Stimulated activated memory B cell treated with anti-CD40 and anti-IgM and Interleukin-4, amounts not matched to agents 10 μg/mL and 1 μg/mL and 100 μg/mL, for 72 hours (primary cell): ENCODE measurements at regions not wholly inside any gene's neighbourhood (a gene's known extent, or its start where the extent isn't known, plus 50 kb on each side); places are given as distances from the start of the nearest gene placed in this dataset.

Experiments
- ATAC-seq: fragments of 150-1000 bp; cut with Tn5 transposase; 2 replicates; pipeline ENCODE4 v1.10.0; 2021
- H3K27ac Mint-ChIP-seq: one replicate; pipeline ENCODE4 v1.8.0; 2022; ENCODE audit warnings: mild to moderate bottlenecking, mixed read lengths
- H3K27me3 Mint-ChIP-seq: one replicate; pipeline ENCODE4 v1.8.0; 2022; ENCODE audit warnings: mixed read lengths
- H3K36me3 Mint-ChIP-seq: one replicate; pipeline ENCODE4 v1.8.0; 2022; ENCODE audit warnings: mixed read lengths
- H3K4me1 Mint-ChIP-seq: one replicate; pipeline ENCODE4 v1.8.0; 2022; ENCODE audit warnings: mixed read lengths
- H3K4me3 Mint-ChIP-seq: one replicate; pipeline ENCODE4 v1.8.0; 2022; ENCODE audit warnings: mild to moderate bottlenecking, moderate library complexity, mixed read lengths
- H3K9me3 Mint-ChIP-seq: one replicate; pipeline ENCODE4 v1.8.0; 2022; ENCODE audit warnings: mixed read lengths

DNA sequence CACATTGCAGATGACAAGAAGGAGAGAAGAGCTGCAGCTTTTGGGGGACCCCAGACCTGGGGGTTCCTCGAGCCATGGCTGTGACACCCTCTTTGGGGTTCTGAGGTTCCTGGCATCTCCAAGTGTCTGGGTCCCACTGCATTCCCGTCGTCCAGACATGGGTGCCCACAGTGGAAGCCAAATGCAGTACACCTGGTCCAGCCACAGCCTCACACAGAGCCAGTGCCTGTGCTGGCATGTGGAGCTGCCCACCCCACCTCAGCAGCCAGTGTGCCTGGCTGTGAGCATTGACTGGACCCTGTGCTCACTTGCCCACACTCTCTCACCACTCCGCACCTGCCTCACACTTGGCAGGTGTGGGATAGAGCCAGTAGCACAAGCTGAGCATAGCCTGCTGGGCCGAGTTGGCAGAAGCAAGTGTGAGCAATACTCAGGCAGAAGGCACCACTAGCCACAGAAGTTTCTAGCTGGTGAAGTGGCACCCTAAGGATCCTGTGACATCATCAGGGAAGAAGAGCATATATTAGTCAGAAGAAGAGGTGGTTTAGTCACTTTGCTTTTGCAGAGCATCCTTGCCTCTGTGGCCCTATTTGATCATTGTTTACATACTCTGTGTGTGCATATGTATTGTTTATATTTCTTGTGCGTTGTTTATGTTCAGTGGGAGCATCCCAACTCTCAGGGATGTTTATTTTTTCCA, 65.0 kb upstream of the MAGEB2 start:
- H3K27ac Mint-ChIP-seq, result no peak overlapping the region
- H3K9me3 Mint-ChIP-seq, result no peaks in the 10 kb centered on the region
- H3K36me3 Mint-ChIP-seq, result no peaks in the 10 kb centered on the region
- no peaks in the 10 kb centered on the region for H3K4me1 Mint-ChIP-seq
- ATAC-seq, result no peak
- no peaks in the 10 kb centered on the region for H3K27me3 Mint-ChIP-seq
- H3K4me3 Mint-ChIP-seq, result no peak overlapping the region

DNA sequence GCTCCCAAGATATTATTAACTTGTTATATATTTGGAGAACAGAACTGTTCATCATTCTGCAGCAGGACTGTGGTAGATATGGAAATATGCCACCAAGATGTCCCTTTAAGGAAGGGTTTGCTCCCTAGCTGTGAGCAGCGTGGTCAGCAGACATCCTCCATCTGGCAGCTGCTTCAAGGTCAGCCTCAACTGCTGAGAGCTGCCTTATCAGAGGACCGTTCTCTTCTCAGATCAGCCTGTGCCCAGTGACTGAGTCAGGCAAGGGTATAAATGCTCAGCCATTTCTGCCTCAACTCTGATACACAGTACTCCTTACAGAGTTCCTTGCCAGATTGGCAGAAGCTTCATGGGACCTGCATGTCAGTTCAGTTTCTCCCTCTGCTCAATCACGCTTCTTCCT, 63.4 kb upstream of the MAGEB2 start:
- Mint-ChIP-seq H3K36me3 (no peaks in the 10 kb centered on the region), H3K9me3 (no peaks in the 10 kb centered on the region), H3K4me3 (no peak overlapping the region), H3K27me3 (no peaks in the 10 kb centered on the region), H3K27ac (no peak overlapping the region), H3K4me1 (no peaks in the 10 kb centered on the region)
- no peak for ATAC-seq

DNA sequence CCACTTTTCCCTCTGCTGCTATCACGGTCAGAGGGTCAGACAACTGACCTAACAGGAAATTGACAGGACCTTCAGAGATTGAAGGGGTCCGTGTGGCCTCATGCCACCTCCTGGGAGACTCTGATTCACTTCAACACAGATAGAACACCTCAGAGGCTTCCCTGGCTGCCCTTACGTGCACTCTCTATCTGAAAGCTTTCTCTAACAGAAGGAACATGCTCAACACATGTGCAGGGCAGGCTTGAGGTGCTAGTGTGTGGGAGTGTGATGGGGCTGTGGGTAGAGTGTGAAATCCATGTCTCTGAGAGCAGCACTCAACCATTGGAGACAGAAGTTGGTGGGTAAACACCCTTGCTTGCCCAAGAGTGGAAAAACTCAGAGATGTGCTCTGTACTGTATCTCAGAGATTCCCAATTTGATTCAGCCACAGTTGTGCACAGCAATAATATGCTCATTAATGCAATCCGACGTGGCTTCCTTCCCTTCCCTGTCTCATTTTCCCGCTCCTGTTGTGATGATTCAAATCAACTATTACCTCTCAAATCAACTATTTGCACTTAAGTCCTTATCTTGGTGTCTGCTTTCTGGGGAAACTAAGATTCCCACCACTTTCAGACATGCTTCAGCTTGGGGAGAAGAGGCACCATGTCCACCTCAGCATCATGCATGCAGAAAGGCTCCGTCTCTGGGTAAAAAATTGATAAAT, 62.0 kb upstream of the MAGEB2 start:
- no peaks in the 10 kb centered on the region for H3K36me3 Mint-ChIP-seq
- no peaks in the 10 kb centered on the region for H3K4me1 Mint-ChIP-seq
- no peak overlapping the region for H3K27ac Mint-ChIP-seq
- H3K27me3 Mint-ChIP-seq, result no peaks in the 10 kb centered on the region
- no peaks in the 10 kb centered on the region for H3K9me3 Mint-ChIP-seq
- peak; percentile 20 for ATAC-seq
- H3K4me3 Mint-ChIP-seq, result no peak overlapping the region

DNA sequence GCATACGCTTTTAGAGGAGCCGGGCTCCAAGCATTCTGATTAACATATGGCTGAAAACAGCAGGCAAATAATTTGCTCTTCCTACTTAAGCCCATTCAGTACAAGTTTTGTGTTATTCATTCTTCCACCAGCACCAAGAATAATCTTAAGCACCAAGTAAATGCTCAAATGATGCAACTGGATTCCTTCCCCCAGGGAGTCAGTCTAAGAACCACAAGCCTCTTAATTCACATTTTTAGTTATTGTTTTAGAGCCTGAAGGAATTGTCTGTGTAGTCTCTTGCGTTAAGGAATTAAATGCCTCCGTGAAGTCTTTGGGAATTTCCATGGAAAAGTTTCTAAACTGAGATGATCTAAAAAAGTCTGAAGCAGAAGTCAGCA, 61.5 kb upstream of the MAGEB2 start:
- Mint-ChIP-seq H3K36me3 (no peaks in the 10 kb centered on the region), H3K9me3 (no peaks in the 10 kb centered on the region), H3K27ac (no peak overlapping the region), H3K4me1 (no peaks in the 10 kb centered on the region), H3K27me3 (no peaks in the 10 kb centered on the region), H3K4me3 (no peak overlapping the region)
- ATAC-seq, result no peak

DNA sequence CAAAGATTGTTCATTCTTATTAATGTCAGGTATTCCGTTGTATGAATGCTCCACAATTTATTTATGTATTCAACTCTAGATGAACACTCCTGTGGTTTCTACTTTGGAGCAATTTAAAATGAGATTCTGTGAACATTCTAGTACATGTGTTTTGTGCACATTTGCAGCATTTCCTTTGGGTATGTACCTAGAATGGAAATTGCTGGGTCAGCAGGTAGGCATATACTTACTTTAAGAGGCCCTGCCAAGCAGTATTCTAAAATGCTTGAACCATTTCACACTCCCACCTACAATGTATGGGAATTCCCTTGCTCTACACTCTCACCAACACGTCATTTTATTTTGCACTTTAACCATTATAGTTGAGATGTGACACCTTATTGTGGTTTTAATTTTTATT, 59.4 kb upstream of the MAGEB2 start:
- no peaks in the 10 kb centered on the region for H3K36me3 Mint-ChIP-seq
- no peak overlapping the region for H3K27ac Mint-ChIP-seq
- no peak overlapping the region for H3K4me3 Mint-ChIP-seq
- no peaks in the 10 kb centered on the region for H3K27me3 Mint-ChIP-seq
- no peaks in the 10 kb centered on the region for H3K4me1 Mint-ChIP-seq
- H3K9me3 Mint-ChIP-seq, result no peaks in the 10 kb centered on the region
- ATAC-seq, result no peak

DNA sequence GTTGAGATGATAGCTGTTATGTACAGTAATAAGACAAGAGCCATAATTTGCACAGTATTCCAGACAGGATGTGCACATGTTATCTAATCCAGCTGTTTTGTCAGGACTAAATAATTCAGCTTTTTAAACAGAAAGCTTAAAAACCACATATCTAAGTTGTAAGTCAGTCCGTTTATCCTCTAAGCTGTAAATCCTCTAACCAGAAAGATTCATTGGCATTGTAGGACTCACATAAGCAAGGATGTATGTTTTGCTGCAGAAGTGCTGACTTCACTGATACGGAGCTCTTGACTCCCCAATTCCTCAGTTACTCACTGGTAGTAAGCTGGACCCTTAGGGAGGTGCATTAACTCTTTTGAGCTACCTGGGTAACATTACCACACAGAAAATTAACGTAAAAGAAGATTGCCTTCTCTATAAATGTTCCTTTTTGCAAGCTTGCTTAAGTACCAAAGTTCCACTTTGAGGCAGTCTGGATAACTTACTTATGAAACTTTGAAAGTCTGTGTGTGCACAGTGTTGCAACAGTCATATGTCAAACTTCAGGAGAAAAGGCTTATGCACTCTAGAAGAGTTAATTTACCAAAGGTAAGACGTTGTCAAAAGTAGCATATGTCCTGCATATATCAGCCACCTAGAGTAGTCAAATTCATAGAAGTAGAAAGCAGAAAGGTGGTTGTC, 58.3 kb upstream of the MAGEB2 start:
- Mint-ChIP-seq H3K27ac (no peak overlapping the region), H3K4me1 (no peaks in the 10 kb centered on the region), H3K9me3 (no peaks in the 10 kb centered on the region)

DNA sequence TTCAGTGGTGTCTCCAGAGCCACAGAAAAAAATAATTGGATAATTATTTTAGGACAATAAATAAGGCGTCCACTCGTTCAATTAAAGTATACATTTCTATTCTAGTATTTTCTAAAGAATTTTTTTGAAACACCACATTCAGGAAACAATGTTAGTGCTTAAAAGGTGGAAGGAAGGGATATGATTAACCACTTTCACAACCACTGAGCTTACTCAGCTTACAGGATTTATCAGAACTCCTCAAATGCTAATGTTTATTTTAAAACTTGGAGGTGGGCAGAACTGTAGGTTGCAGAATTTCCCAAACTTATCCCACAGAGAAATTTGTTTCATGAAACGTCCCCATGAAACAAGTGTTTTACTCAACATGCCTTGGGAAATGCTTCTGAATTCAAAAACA, 54.3 kb upstream of the MAGEB2 start:
- Mint-ChIP-seq H3K9me3 (no peaks in the 10 kb centered on the region), H3K4me1 (no peaks in the 10 kb centered on the region), H3K4me3 (no peak overlapping the region), H3K36me3 (no peaks in the 10 kb centered on the region), H3K27ac (no peak overlapping the region), H3K27me3 (no peaks in the 10 kb centered on the region)
- ATAC-seq, result no peak

More for the DNA sequence above, 58.3 kb upstream of the MAGEB2 start:
- no peak for ATAC-seq
- H3K27me3 Mint-ChIP-seq, result no peaks in the 10 kb centered on the region
- no peaks in the 10 kb centered on the region for H3K36me3 Mint-ChIP-seq
- no peak overlapping the region for H3K4me3 Mint-ChIP-seq
